Loucy (cell line): ENCODE measurements at regions not wholly inside any gene's neighbourhood (a gene's known extent, or its start where the extent isn't known, plus 50 kb on each side); places are given as distances from the start of the nearest gene placed in this dataset.

ENCODE experiments used
- EZH2phosphoT487 ChIP-seq: fragments of 200-600 bp; IDR thresholded peaks from 2 replicates; pipeline ENCODE4 v1.6.1; 2018; ENCODE audit warnings: antibody characterized with exemption, mild to moderate bottlenecking, moderate library complexity, borderline replicate concordance
- TF ChIP-seq, protein P1 (sequence below): fragments of 200-600 bp; sonication (generic); conservative IDR thresholded peaks from 2 replicates; pipeline ENCODE4 v1.5.1; 2014; ENCODE audit warnings: mild to moderate bottlenecking, antibody characterized with exemption, low read length

DNA sequence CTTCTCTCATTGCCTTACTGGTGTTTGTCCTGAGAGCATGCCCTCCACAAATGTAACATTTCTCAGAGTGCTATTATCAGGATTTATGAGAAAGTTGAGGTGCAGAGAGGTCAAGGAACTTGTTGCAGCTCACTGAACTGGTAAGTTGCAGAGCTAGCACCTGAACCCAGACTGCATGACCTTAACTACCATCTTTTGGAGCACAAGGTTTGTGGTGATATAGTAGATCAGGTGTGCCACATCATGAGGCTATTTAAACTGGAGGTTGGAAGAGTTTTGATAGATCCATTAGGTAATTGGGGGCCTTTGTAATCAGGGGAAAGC lies 112.0 kb upstream of the CITED2 start:
- TF ChIP-seq, protein P1, sequence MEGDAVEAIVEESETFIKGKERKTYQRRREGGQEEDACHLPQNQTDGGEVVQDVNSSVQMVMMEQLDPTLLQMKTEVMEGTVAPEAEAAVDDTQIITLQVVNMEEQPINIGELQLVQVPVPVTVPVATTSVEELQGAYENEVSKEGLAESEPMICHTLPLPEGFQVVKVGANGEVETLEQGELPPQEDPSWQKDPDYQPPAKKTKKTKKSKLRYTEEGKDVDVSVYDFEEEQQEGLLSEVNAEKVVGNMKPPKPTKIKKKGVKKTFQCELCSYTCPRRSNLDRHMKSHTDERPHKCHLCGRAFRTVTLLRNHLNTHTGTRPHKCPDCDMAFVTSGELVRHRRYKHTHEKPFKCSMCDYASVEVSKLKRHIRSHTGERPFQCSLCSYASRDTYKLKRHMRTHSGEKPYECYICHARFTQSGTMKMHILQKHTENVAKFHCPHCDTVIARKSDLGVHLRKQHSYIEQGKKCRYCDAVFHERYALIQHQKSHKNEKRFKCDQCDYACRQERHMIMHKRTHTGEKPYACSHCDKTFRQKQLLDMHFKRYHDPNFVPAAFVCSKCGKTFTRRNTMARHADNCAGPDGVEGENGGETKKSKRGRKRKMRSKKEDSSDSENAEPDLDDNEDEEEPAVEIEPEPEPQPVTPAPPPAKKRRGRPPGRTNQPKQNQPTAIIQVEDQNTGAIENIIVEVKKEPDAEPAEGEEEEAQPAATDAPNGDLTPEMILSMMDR = no peak
- no peak for TF ChIP-seq EZH2phosphoT487
